Fibroblast of mammary gland (primary cell): ENCODE measurements at regions not wholly inside any gene's neighbourhood (a gene's known extent, or its start where the extent isn't known, plus 50 kb on each side); places are given as distances from the start of the nearest gene placed in this dataset.
A peak's percentile ranks its signal among the peaks of the same experiment; 100 is the strongest.

ENCODE experiments used
- DNase-seq: peaks from one replicate; pipeline ENCODE4 v3.0.0-alpha.2; 2010; ENCODE audit warnings: low read depth
- H3K4me3 ChIP-seq: 2 replicates; pipeline ENCODE4 v1.5.1; 2011; ENCODE audit warnings: low read depth, mild to moderate bottlenecking, low read length, moderate library complexity; ENCODE audit not compliant: control insufficient read depth
- TF ChIP-seq, protein P1 (sequence below): conservative IDR thresholded peaks from 2 replicates; pipeline ENCODE4 v1.5.1; 2011; ENCODE audit warnings: low read depth, low read length, inconsistent platforms; ENCODE audit not compliant: control insufficient read depth, insufficient read depth

DNA sequence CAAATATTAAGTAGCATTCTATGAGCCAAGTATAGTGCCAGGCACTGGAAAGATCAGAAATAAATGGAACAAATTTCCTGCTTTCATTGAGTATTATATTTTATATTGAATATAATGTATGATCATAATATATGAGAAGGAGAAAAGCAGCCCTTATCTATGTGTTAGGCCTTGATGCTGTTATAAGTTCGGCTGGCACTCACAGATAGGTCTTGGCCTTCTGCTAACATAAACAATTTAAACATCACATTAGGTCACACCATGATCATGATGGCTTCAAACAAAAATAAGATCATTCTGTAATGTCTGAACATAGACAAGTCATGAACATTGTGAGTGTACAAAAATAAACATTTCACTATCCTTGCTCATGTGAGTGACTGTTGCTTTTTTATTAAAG, 584.0 kb upstream of the ZNF385D start:
- H3K4me3 ChIP-seq = no peak overlapping the region

DNA sequence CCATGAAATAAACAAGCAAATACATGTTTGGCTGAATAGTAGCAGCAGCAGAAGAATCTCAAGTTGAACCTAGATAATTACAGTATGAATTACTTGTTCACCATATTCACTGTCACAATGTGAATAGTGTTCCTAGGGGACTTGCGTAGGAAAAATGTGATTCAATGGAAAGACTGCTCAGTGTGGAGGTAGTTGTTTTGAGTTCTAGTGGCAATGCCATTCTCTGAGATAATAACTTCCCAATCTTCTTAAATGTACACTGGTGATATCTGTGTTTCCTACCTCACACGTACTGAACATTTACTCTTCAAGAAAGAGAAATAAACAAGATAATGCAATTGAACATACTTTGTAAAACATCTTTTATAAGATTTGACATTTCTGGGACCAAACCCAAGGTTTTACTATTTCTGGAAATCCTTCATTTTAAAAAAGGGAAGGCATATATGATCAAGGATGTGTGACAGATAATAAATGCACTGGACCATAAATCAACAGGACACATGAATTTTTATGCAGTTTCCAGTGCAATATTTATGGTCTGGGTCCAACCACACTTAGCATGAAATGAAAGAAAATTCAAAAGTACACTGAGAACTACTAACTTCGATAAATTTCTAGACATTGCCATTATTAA, 598.3 kb upstream of the ZNF385D start:
- DNase-seq = no peak
- TF ChIP-seq, protein P1, sequence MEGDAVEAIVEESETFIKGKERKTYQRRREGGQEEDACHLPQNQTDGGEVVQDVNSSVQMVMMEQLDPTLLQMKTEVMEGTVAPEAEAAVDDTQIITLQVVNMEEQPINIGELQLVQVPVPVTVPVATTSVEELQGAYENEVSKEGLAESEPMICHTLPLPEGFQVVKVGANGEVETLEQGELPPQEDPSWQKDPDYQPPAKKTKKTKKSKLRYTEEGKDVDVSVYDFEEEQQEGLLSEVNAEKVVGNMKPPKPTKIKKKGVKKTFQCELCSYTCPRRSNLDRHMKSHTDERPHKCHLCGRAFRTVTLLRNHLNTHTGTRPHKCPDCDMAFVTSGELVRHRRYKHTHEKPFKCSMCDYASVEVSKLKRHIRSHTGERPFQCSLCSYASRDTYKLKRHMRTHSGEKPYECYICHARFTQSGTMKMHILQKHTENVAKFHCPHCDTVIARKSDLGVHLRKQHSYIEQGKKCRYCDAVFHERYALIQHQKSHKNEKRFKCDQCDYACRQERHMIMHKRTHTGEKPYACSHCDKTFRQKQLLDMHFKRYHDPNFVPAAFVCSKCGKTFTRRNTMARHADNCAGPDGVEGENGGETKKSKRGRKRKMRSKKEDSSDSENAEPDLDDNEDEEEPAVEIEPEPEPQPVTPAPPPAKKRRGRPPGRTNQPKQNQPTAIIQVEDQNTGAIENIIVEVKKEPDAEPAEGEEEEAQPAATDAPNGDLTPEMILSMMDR = no peak

More for the DNA sequence above, 584.0 kb upstream of the ZNF385D start:
- TF ChIP-seq, protein P1 = no peak
- DNase-seq = no peak

DNA sequence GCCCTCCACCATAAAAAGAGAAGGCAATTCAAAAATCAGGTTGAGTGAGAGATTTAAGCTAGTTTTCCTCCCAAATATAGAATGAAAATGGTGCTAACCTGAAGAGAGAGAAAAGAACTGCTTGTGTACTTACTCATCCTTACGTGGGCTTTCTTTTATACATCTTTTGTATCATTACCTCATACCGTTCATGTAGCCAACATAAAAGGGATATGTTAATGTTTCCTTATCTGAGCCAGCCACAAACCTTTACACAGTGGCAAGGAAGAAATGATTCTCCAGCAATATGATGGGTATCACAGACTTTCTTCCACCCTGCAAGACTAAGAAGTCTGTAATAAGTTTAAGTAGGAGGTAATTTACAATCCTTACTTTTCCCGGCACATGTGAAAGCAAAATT, 600.8 kb upstream of the ZNF385D start:
- DNase-seq = no peak
- TF ChIP-seq, protein P1 = no peak
- H3K4me3 ChIP-seq = no peak overlapping the region

More for the DNA sequence above, 598.3 kb upstream of the ZNF385D start:
- H3K4me3 ChIP-seq = no peak overlapping the region

DNA sequence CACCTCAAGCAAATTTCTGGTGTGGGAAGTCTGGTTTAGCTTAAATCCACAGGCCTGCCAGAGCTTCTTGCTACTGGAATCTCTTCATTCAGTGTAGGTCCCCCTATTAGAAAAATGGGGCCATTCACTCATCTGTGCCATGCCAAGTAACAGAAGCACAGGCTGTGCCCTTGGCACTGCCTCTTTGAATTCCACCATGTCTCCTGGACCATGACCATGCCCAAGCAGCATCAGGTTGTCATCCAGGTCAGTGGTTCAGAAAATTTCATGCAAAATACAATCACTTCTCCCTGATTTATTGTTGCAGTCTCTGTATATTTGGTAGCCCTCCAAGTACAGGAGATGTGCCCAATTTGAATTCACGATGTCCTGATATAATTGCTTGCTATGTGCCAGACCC, 602.1 kb upstream of the ZNF385D start:
- no peak overlapping the region for H3K4me3 ChIP-seq
- DNase-seq = no peak
- TF ChIP-seq, protein P1 = no peak

DNA sequence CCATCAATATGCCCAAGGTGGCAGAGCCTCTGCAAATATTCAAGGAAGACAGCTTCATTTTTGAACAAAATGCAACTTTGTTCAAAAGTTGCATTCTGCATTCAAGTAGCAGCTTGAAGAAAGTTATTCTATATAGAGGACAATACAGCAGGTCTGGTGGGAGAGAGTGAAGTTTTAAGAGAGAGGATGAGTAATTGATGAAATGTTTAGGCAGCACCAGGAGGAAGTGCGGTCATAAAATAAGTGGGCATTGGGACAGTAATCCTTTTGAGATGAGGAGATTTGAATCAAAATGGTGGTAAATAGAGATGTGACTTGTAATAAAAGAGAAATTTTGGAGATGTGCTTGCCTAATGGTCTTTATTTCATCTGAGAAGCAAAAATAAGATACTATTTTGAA, 607.3 kb upstream of the ZNF385D start:
- no peak for DNase-seq
- no peak overlapping the region for H3K4me3 ChIP-seq
- TF ChIP-seq, protein P1 = no peak

DNA sequence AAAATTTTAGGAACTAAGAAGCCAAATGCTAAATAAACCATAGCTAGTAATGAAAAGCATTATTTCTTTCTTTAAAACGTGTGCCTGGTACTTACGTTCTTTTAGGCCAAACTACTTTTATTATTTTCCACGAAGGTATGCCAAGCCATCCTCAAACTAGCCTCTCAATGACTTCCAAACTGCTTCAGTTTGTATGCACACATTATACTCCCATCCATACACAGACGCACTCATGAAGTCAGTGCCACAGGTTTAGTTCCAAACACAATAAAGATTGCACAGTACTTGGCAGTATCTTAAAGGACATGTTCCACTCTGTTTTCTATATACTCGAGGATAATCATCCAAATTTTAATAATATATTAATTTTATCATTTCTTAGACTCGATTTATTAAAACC, 609.2 kb upstream of the ZNF385D start:
- no peak for DNase-seq
- TF ChIP-seq, protein P1 = no peak
- H3K4me3 ChIP-seq = no peak overlapping the region

DNA sequence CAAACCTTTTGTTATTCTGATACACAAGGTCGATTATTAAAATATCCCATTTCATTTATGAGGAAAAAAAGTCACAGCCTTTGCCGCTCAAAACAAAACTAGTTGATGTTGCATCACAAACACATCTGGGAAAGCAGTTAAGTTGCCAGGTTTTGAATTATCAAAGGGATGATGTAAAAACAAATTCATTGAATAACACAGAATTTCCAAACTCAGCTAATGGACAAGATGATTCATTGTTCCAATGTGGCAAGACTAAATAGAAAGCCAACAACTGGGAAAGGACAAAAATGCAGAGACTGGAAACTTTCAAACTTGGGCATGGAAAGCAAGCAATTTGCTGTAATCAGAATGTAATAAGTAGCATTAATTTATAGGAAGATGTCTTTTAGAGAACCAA, 610.0 kb upstream of the ZNF385D start:
- H3K4me3 ChIP-seq = no peak overlapping the region
- TF ChIP-seq, protein P1 = no peak
- peak; percentile 85 for DNase-seq
